GM21529 (cell line): ENCODE measurements at regions not wholly inside any gene's neighbourhood (a gene's known extent, or its start where the extent isn't known, plus 50 kb on each side); places are given as distances from the start of the nearest gene placed in this dataset.
"Not testable (repeated sequence)": the region's sequence is repeated elsewhere in the genome, so short reads cannot be mapped to it uniquely, and the experiment has no call there.

ENCODE experiments used
- ATAC-seq: cut with Tn5 transposase; IDR thresholded peaks from one replicate; pipeline ENCODE4 v1.9.1; 2021; ENCODE audit not compliant: unreplicated experiment

DNA sequence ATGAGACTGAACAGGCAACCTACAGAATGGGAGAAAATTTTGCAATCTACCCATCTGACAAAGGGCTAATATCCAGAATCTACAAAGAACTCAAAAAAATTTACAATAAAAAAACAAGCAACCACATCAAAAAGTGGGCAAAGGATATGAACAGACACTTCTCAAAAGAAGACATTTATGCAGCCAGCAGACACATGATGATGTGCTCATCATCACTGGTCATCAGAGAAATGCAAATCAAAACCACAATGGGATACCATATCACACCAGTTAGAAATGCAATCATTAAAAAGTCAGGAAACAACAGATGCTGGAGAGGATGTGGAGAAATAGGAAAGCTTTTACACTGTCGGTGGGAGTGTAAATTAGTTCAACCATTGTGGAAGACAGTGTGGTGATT is 51.7 kb upstream of the PAXBP1 start:
- ATAC-seq = not testable (repeated sequence)

DNA sequence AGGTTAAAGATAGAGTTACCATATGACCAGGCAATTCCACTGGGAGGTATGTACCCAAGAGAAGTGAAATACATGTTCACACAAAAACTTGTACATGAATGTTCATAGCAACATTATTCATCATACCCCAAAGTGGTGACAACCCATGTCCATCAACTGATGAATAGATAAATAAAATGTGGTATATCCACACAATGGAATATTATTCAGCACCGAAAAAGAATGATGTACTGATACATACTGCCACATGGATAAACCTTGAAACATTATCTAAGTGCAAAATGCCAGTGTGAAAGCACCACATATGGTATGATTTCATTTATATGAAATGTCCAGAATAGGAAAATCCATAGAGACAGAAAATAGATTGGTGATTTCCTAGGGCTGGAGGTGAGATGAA is 53.4 kb upstream of the PAXBP1 start:
- no peak for ATAC-seq

- ATAC-seq = no peak
These were observed 55.0 kb upstream of the PAXBP1 start for GRCh38 chr21:32826329-32827167.

DNA sequence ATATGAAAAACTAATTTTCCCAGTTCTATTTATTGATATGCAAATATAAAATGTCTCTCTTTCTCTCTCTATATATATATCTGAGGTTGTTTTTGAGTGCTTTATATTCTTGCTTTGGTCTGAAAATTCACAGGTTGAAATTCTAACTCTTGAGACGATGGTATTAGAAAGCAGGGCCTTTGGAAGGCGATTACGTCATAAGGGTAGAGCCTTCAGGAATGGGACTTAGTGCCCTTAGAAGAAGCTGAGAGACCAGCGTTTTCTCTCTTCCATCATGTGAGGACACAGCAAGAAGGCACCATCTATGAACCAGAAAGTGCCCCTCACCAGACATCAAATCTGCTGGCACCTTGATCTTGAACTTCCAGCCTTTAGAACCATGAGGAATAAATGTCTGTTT is 57.4 kb upstream of the PAXBP1 start:
- ATAC-seq = no peak

DNA sequence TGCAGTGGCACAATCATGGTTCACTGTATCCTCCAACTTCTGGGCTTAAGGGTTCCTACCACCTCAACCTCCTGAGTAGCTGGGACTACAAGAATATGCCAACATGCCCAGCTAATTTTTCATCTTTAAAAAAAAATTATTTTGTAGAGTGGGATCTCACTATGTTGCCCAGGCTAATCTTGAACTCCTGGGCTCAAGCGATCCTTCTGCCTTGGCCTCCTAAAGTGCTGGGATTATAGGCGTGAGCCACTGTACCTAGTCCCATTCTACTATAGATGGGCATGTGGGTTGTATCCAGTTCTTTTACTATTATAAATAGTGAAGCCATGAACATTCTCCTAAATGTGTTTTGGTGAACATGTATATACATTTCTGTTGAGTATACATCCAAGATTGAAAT is 57.9 kb upstream of the PAXBP1 start:
- no peak for ATAC-seq

GRCh38 chr21:32831779-32832178 is 60.2 kb upstream of the PAXBP1 start:
- not testable (repeated sequence) for ATAC-seq

- ATAC-seq = no peak
These were observed 62.8 kb upstream of the PAXBP1 start for GRCh38 chr21:32834211-32834915.

DNA sequence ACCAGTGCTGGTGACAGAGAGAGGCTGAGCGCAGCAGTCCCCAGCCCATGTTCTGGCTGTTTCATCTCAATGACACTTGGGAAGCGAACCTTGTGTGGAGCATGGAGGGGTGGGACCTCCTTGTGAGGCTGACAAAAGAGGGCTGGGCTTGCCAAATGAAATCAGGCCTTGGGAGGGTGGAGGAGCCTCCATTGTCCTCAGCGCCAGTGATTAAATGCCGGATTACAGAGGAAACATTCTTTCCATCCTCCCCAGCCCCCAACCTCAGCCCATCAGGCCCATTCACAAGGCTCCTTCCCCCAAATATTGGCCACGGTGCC is 63.3 kb upstream of the PAXBP1 start:
- no peak for ATAC-seq

DNA sequence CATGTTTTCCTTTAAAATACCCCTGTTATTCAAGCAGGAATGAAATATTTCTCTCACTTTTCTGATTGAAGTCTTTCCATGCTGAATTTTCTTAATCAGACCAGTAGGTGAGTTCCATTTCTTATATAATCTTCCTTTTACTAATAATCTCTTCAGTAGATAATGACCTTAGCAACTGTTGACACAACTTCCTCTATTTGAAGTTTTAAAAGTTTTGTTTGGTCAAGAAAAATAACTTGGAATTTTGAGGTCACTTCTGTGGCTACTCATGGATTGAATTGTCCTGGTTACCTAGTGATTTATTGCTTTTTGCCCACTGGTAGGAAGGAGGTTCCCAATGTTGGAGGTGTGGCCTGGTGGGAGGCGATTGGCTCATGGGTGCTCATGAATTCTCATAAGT is 70.6 kb upstream of the PAXBP1 start:
- ATAC-seq = no peak

DNA sequence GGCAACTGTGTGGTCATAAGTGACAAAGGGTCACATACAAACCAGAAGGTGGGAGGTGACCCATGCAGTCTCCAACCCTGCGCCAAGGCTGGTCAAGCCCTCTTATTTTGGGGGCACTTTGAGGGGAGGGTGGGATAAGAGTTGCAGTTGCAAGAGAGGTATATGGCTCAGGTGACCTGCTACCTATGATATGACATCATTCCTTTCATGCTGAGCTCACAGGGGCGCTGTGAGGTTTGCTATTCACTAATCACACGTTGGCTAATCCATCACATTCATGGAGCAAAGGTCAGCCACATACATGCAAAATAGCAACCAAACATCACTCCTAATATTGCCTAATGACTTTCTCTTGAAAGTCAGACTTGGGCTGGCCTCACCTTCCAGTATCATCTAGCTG is 72.0 kb upstream of the PAXBP1 start:
- ATAC-seq = no peak

GRCh38 chr21:32844076-32844475 is 72.5 kb upstream of the PAXBP1 start:
- ATAC-seq = no peak

- no peak for ATAC-seq
These were observed 73.3 kb upstream of the PAXBP1 start for GRCh38 chr21:32844653-32845436.

- no peak for ATAC-seq
These were observed 87.1 kb upstream of the PAXBP1 start for GRCh38 chr21:32858628-32859027.

DNA sequence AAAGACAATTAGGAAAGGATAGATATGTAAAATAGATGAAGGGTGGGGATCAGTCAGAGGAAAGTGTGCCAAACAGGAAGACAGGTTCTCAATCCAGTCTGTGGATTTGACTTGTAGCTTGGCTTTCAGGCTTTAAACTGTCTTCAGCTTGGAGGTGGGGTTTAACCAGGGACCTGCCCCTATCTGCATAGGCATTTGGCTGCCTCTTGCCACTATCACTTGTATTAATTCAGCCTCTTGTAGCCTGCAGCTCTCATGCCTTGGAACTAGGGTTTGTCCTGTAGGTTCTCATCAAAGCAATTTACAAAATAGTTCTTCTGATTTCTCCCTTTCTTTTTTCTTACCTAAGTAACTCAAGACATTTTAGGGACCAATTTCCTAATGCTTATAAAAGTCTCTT is 88.8 kb upstream of the PAXBP1 start:
- no peak for ATAC-seq

- ATAC-seq = no peak
These were observed 90.3 kb upstream of the PAXBP1 start for GRCh38 chr21:32861866-32862265.

GRCh38 chr21:32867597-32867996 is 96.0 kb upstream of the PAXBP1 start:
- ATAC-seq = no peak

GRCh38 chr21:32868631-32869454 is 97.3 kb upstream of the PAXBP1 start:
- ATAC-seq = no peak

GRCh38 chr21:32869459-32869858 is 97.9 kb upstream of the PAXBP1 start:
- ATAC-seq = no peak

GRCh38 chr21:32876426-32876825 is 104.9 kb upstream of the PAXBP1 start:
- ATAC-seq = no peak

DNA sequence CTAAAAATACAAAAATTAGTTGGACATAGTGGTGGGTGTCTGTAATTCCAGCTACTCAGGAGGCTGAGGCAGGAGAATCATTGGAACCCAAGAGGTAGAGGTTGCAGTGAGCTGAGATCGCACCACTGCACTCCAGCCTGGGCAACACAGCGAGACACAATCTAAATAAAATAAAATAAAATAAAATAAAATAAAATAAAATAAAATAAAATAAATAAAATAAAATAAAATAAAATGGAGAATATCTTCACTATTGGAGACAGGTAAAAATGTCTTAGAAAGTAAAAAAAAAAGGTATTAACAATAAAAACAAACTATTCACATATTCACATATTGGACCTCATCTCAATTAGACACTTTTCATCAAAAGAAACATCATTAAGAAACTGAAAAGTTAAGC is 106.3 kb upstream of the PAXBP1 start:
- not testable (repeated sequence) for ATAC-seq

GRCh38 chr21:32878661-32879060 is 107.1 kb upstream of the PAXBP1 start:
- no peak for ATAC-seq
